Amniotic epithelial cell (primary cell): ENCODE measurements at regions not wholly inside any gene's neighbourhood (a gene's known extent, or its start where the extent isn't known, plus 50 kb on each side); places are given as distances from the start of the nearest gene placed in this dataset.
"Not testable (repeated sequence)": the region's sequence is repeated elsewhere in the genome, so short reads cannot be mapped to it uniquely, and the experiment has no call there.

Experiments
- DNase-seq: peaks from one replicate; pipeline ENCODE4 v3.0.0-alpha.2; 2010; ENCODE audit warnings: low read depth

DNA sequence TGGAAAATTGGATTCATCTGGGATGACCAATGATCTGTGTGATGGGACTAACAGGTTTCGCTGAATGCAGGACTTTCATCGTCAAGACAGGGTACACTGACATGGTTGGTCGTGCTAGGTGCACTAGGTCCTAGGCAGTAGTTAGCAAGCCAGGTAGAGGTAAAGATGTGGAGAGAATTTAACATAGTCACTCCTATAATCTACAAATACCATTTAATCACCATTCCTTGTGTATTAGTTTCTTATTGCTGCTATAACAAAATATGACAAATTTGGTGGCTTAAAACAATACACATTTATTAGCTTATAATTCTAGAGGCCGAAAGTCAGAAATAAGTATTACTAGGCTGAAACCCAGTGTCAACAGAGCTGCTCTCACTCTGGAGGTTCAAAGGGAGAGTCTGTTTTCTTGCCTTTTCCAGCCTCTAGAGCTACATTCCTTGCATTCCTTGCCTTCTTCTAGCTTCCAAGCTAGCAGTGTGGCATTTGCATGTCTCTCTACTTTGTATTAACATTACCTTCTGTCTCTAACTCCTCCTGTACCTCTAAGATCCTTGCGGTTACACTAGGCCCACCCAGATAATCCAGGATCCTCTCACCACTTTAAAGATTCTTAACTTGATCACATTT lies 98.7 kb upstream of the GRIA3 start:
- DNase-seq = no peak

DNA sequence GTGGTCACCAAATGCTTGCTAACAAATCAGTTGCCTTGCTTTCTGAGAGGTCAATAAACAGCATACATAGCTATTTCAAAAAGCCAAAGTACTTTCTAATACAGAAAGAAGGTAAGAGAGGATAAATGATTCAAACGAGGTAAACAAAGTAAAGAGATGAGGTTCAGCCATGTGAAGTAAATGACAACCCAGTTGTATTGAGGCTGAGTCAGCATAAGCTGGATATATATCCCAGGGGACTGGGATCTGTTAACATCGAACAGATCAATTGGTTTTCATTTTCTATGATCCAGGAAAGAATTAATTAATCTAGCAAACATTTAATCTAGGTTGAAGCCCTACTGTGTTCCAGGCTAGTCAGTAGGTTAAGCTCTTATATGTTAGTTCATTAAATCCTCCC lies 97.3 kb upstream of the GRIA3 start:
- no peak for DNase-seq

DNA sequence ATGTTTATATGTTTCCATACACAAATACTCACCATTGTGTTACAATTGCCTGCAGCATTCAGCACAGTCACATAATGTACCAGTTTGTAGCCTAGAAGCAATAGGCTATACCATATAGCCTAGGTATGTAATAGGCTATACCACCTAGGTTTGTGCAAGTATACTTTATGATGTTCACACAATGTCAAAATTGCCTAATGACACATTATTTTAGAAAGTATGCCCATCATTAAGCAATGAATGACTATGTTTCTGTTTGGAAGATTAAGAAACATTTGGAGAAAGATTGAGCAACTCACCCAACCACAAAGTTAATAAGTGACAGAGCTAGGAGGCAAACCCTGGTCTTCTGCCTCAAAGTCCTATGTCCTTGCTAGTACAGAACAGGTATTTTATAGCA lies 96.8 kb upstream of the GRIA3 start:
- DNase-seq = peak; percentile 45

DNA sequence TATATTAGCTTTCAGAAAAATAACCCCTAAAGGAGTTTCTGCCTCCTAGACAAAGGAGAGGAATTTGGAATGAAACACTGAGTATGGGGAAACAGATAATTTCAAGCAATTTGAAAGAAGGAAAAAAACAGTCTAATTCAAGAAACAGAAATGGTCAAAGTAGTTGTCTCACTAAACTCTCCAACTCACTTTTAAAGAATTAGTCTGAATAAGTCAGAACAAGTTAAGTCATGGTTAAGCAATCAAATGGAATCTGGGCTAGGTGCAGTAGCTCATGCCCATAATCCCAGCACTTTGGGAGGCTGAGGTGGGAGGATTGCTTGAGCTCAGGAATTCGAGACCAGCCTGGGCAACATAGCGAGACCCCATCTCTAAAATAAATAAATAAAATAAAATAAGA lies 95.7 kb upstream of the GRIA3 start:
- no peak for DNase-seq

DNA sequence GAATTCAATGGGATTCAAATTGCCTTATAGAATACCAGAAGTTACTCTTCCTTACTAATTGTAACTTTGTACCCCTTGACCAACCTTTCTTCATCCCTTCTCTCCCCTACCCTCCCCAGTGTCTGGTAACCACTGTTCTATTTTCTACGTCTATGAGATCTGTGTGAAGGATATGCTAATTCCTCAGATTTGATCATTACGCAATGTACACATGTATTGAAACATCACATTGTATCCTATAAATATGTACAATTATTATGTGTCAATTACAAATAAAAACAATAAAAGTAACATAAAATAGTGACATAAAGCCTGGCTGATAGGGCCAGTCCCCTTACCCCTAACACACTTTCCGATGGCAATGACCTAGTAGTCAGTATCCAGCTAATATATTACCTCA lies 95.1 kb upstream of the GRIA3 start:
- DNase-seq = no peak

DNA sequence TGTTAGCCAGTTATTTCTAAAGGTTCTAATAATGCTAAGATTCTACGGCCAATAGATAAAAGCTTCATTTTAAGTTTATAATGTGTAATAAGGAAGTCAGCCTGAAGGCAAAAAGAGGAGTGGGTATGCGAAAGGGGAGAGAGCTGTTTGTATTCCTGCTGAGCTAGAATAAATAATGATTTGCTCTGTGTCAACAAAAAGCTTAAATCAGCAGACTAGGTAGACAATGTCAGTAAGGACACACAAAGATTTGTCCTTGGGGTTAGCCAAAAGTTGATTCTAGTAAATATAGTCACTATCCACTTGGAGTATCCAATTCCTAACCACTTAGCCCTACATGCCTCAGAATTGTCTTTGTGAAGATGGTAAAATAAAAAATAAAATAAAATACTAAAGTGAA lies 90.3 kb upstream of the GRIA3 start:
- no peak for DNase-seq

DNA sequence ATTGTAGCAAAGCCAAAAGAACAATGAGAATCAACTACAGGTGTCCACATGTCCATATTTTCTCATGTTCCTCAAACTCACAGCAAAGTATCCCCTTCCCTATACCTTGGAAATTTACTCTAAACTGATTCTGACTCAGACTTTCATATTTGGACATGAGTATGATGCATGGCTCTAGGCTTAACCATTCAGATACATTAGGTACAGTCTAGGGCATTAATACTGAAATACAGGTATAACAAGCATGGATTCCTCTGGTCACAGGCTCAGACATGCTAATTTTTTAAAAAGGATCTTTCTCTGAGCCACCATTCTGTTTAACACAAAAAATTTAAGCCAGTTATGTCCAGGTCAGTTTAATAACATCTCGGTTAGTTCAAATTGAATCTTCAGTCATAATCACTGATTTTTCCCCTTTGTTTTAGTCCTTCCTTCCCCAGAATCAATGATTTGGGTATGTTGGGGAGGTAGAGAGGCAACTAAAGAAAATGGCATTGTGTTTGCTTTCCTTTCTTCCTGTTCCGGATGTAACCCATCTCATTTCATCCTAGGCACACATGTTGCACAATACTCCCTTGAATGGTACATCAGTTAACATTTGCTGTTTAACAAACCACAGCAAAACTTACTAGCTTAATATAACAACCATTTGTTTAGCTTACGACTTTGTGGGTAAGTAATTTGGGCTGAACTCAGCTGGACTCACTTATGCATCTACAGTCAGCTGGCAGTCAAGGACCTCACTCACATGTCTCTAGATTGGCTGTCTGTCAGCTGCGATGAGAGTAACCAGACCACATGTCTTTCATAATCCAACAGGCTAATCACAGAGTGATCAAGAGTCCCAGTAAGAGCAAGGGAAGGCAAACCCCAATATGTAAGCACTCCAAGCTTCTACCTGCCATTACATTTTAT lies 75.3 kb upstream of the GRIA3 start:
- DNase-seq = no peak

DNA sequence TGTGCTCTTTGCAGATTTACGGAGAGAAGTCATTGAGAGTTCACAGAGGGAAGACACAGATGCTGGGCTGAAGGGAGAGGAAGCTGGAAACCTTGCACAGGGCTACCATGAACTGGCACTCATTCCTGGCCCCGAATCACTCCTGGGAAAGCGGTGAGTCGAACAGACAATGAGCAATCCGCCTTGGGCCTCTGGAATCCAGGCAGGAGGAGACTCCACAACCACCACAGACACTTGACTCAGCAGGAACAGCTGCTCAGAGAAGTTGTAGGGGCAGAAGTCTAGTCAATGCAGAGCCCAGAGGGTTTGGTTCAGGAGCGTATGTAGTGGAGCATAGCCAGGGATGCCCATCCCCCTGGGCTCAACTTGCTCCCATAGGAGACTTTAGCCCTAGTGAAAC lies 62.8 kb upstream of the GRIA3 start:
- no peak for DNase-seq

DNA sequence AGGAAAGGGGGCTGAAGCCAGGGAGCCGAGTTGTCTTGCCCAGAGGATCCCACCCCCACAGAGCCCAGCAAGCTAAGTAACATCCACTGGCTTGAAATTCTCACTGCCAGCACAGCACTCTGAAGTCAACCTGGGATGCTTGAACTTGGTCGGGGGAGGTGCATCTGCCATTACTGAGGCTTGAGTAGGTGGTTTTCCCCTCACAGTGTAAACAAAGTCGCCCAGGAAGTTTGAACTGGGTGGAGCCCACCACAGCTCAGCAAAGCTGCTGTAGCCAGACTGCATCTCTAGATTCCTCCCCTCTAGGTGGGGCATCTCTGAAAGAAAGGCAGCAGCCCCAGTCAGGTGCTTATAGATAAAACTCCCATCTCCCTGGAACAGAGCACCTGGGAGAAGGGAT lies 54.3 kb upstream of the GRIA3 start:
- DNase-seq = not testable (repeated sequence)
